HEK293T (cell line): ENCODE measurements at regions not wholly inside any gene's neighbourhood (a gene's known extent, or its start where the extent isn't known, plus 50 kb on each side); places are given as distances from the start of the nearest gene placed in this dataset.

ENCODE experiments used
- ARNT ChIP-seq: fragments of 450-650 bp; IDR thresholded peaks from 2 replicates; pipeline ENCODE4 v1.6.1; 2017; ENCODE audit warnings: mild to moderate bottlenecking
- BHLHE40 ChIP-seq: fragments of 450-650 bp; IDR thresholded peaks from 2 replicates; pipeline ENCODE4 v1.6.1; 2016; ENCODE audit warnings: mild to moderate bottlenecking, moderate library complexity, borderline replicate concordance
- ELF4 ChIP-seq: fragments of 450-650 bp; IDR thresholded peaks from 2 replicates; pipeline ENCODE4 v1.6.1; 2017; ENCODE audit warnings: antibody characterized with exemption
- FOXK2 ChIP-seq: fragments of 450-650 bp; IDR thresholded peaks from 2 replicates; pipeline ENCODE4 v1.6.1; 2016; ENCODE audit warnings: mild to moderate bottlenecking
- FOXM1 ChIP-seq: fragments of 450-650 bp; IDR thresholded peaks from 2 replicates; pipeline ENCODE4 v1.6.1; 2017; ENCODE audit warnings: mild to moderate bottlenecking, borderline replicate concordance
- L3MBTL2 ChIP-seq: fragments of 450-650 bp; conservative IDR thresholded peaks from 2 replicates; pipeline ENCODE4 v1.6.1; 2016; ENCODE audit warnings: mild to moderate bottlenecking
- NFRKB ChIP-seq: fragments of 450-650 bp; IDR thresholded peaks from 2 replicates; pipeline ENCODE4 v1.6.1; 2016; ENCODE audit warnings: mild to moderate bottlenecking, moderate library complexity
- PKNOX1 ChIP-seq: fragments of 450-650 bp; IDR thresholded peaks from 2 replicates; pipeline ENCODE4 v1.6.1; 2016
- SP1 ChIP-seq: fragments of 450-650 bp; IDR thresholded peaks from 2 replicates; pipeline ENCODE4 v1.6.1; 2017
- SUZ12 ChIP-seq: fragments of 450-650 bp; IDR thresholded peaks from 2 replicates; pipeline ENCODE4 v1.6.1; 2016; ENCODE audit warnings: mild to moderate bottlenecking
- TARDBP ChIP-seq: fragments of 450-650 bp; IDR thresholded peaks from 2 replicates; pipeline ENCODE4 v1.6.1; 2016

GRCh38 chr1:195697130-195697529 is 911.1 kb downstream of the KCNT2 start:
- TF ChIP-seq SUZ12 (no peak), L3MBTL2 (no peak), FOXM1 (no peak), TARDBP (no peak), NFRKB (no peak), BHLHE40 (no peak), ARNT (no peak), ELF4 (no peak), SP1 (no peak), PKNOX1 (no peak), FOXK2 (no peak)
